Panc1 (cell line): ENCODE measurements at regions not wholly inside any gene's neighbourhood (a gene's known extent, or its start where the extent isn't known, plus 50 kb on each side); places are given as distances from the start of the nearest gene placed in this dataset.

Source experiments
- ATAC-seq: fragments of 200-7000 bp; cut with Tn5 transposase; 2 replicates; pipeline ENCODE4 v1.9.1; 2020; ENCODE audit warnings: mild to moderate bottlenecking, moderate library complexity
- BruUV-seq: library from RNA; stranded (reverse); fragments of 400-500 nt; replicated peaks from 2 replicates; lab custom pipeline; 2021; lab: Mats Ljungman, UMichigan
- CTCF ChIA-PET: fragments of 300-600 bp; sonication (Branson Sonifier 250); formaldehyde crosslinking; loops from one replicate; lab custom pipeline; 2022; ENCODE audit warnings: antibody characterized with exemption; lab: Charles Lee
- POLR2A ChIA-PET: fragments of 300-600 bp; sonication (Branson Sonifier 250); formaldehyde crosslinking; loops from one replicate; lab custom pipeline; 2022; ENCODE audit warnings: antibody characterized with exemption; lab: Charles Lee
- DNase-seq: peaks from one replicate; pipeline ENCODE4 v3.0.0-alpha.2; 2010; ENCODE audit warnings: low read depth, low spot score
- H3K27ac ChIP-seq: 2 replicates; pipeline ENCODE4 v1.5.1; 2011; ENCODE audit warnings: mild to moderate bottlenecking, low read length, inconsistent platforms
- H3K27me3 ChIP-seq: fragments of 200-500 bp; sonication (Bioruptor generic); 2 replicates; pipeline ENCODE4 v1.6.0; 2014; ENCODE audit warnings: low read length, inconsistent platforms; ENCODE audit not compliant: control insufficient read depth, insufficient read depth
- H3K36me3 ChIP-seq: fragments of 200-500 bp; sonication (Bioruptor generic); 2 replicates; pipeline ENCODE4 v1.5.1; 2014; ENCODE audit warnings: inconsistent platforms, mild to moderate bottlenecking, low read length, moderate library complexity; ENCODE audit not compliant: control insufficient read depth, insufficient read depth
- H3K4me1 ChIP-seq: 2 replicates; pipeline ENCODE4 v1.5.1; 2011; ENCODE audit warnings: inconsistent platforms, mild to moderate bottlenecking, low read length, moderate library complexity; ENCODE audit not compliant: control insufficient read depth, insufficient read depth
- H3K4me3 ChIP-seq, 2 experiments: 2 replicates each; pipeline ENCODE4 v1.5.1; 2011 to 2012; ENCODE audit warnings: low read depth in 2 of 2, low read length in 2 of 2, mild to moderate bottlenecking in 2 of 2, inconsistent platforms in 1 of 2, moderate library complexity in 1 of 2
- H3K9me3 ChIP-seq: fragments of 200-500 bp; sonication (Bioruptor generic); 2 replicates; pipeline ENCODE4 v1.5.1; 2014; ENCODE audit warnings: low read depth, mild to moderate bottlenecking, inconsistent platforms, low read length, moderate library complexity; ENCODE audit not compliant: control insufficient read depth, insufficient read depth
- CTCF ChIP-seq: fragments of 450-650 bp; IDR thresholded peaks from 2 replicates; pipeline ENCODE4 v1.5.1; 2017; ENCODE audit warnings: mild to moderate bottlenecking
- POLR2AphosphoS5 ChIP-seq: IDR thresholded peaks from 2 replicates; pipeline ENCODE4 v1.6.1; 2012; ENCODE audit warnings: mild to moderate bottlenecking, low read depth, low read length, moderate library complexity
- SIN3A ChIP-seq: IDR thresholded peaks from 2 replicates; pipeline ENCODE4 v1.6.1; 2012; ENCODE audit warnings: low read depth, mild to moderate bottlenecking, low read length, moderate library complexity, borderline replicate concordance; ENCODE audit not compliant: insufficient read depth
- TCF7L2 ChIP-seq: IDR thresholded peaks from 2 replicates; pipeline ENCODE4 v1.6.1; 2011; ENCODE audit warnings: mild to moderate bottlenecking, low read depth, low read length, inconsistent platforms
- in situ Hi-C: cut with HindIII; loops from 2 replicates; pipeline ENCODE4 v1.10.0; 2016; ENCODE audit warnings: low sequenced_read_pairs, low pct_unique_long_range_greater_than_20kb
- intact Hi-C: fragments of 100-400 bp; cut with micrococcal nuclease; formaldehyde crosslinking; loops from one replicate; pipeline ENCODE4 v1.10.0; 2022; ENCODE audit not compliant: unreplicated experiment
- TF ChIP-seq, protein P1 (sequence below), 2 experiments: IDR thresholded peaks; 2 replicates each; pipeline ENCODE4 v1.6.1; 2011 to 2012; ENCODE audit warnings: low read depth in 2 of 2, control low read depth in 1 of 2, low read length in 1 of 2, mild to moderate bottlenecking in 1 of 2, moderate library complexity in 1 of 2; ENCODE audit not compliant: insufficient read depth in 1 of 2

DNA sequence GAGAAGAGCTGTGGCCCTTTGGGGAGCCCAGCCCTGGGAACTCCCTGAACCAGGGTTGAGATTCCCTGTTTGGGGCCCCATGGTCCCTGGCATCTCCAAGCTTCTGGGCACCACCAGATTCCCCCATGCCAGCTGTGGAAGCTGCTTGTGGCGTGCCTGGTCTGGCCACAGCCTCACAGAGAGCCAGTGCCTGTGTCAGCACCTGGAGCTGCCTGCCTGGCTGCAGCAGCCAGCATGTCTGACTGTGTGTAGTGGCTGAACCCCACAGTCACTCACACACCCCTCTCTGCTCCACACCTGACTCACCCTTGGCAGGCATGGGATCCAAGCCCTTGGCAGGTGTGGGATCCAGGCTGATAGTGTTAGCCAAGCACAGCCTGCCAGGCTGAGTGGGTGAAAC, 97.2 kb upstream of the GALNTL6 start:
- no peak for ATAC-seq
- intact Hi-C loops (no loop called here), in situ Hi-C loops (no loop called here)
- Histone ChIP-seq H3K27me3 (no peaks in the 10 kb centered on the region), H3K27ac (no peak overlapping the region), H3K36me3 (no peaks in the 10 kb centered on the region), H3K4me1 (no peaks in the 10 kb centered on the region), H3K9me3 (no peaks in the 10 kb centered on the region), H3K4me3 (no peak overlapping the region)
- ChIA-PET POLR2A (no interaction called here), CTCF (no interaction called here)
- DNase-seq = no peak
- BruUV-seq = no TSS peak
- TF ChIP-seq TCF7L2 (no peak), CTCF (no peak), POLR2AphosphoS5 (no peak), SIN3A (no peak)
- TF ChIP-seq, protein P1, sequence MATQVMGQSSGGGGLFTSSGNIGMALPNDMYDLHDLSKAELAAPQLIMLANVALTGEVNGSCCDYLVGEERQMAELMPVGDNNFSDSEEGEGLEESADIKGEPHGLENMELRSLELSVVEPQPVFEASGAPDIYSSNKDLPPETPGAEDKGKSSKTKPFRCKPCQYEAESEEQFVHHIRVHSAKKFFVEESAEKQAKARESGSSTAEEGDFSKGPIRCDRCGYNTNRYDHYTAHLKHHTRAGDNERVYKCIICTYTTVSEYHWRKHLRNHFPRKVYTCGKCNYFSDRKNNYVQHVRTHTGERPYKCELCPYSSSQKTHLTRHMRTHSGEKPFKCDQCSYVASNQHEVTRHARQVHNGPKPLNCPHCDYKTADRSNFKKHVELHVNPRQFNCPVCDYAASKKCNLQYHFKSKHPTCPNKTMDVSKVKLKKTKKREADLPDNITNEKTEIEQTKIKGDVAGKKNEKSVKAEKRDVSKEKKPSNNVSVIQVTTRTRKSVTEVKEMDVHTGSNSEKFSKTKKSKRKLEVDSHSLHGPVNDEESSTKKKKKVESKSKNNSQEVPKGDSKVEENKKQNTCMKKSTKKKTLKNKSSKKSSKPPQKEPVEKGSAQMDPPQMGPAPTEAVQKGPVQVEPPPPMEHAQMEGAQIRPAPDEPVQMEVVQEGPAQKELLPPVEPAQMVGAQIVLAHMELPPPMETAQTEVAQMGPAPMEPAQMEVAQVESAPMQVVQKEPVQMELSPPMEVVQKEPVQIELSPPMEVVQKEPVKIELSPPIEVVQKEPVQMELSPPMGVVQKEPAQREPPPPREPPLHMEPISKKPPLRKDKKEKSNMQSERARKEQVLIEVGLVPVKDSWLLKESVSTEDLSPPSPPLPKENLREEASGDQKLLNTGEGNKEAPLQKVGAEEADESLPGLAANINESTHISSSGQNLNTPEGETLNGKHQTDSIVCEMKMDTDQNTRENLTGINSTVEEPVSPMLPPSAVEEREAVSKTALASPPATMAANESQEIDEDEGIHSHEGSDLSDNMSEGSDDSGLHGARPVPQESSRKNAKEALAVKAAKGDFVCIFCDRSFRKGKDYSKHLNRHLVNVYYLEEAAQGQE (IDR thresholded peaks at IDR 0.05; ENCODE audit: insufficient read depth in 1 of 2, low read depth in 2 of 2, low read length in 1 of 2) = no peak

DNA sequence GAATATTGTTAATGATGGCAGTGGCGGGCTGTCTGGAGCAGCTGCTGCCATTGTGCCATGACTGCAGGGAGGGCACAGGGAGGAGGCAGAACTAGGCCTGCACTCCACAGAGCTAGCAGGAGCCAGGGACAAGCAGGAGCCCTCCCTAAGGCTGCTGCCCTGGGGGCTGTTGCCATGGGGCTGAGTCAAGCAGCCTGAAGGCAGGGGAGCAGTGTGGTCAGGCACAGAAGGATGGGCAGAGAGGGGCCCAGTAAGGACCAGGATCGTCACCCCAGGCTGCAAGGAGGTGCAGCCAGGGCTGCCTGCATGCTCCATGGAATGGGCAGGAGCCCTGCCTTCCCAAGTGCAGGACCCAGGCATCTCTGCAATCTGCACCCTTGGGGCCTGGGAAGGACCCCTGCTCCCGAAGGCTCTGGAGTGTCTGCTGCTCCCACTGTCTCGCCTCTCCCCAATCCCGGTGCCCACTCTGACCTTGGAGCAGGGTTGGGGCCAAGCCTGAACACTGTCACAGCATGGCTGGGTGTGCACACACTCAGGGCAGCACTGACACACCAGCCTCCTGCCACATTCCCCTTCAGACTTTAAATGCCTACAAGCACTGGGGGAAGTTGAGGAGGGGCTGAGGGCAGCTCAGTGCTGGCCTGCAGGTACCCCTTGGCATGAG, 98.3 kb upstream of the GALNTL6 start:
- BruUV-seq = no TSS peak
- Histone ChIP-seq H3K4me3 (no peak overlapping the region), H3K4me1 (no peaks in the 10 kb centered on the region), H3K27ac (no peak overlapping the region), H3K36me3 (no peaks in the 10 kb centered on the region), H3K27me3 (no peaks in the 10 kb centered on the region), H3K9me3 (no peaks in the 10 kb centered on the region)
- in situ Hi-C loops = no loop called here
- intact Hi-C loops = no loop called here
- TF ChIP-seq CTCF = no peak
- POLR2A ChIA-PET = no interaction called here
- CTCF ChIA-PET = no interaction called here
- DNase-seq (no peak), ATAC-seq (no peak)
